Neural progenitor cell (in vitro differentiated cells): ENCODE measurements at regions not wholly inside any gene's neighbourhood (a gene's known extent, or its start where the extent isn't known, plus 50 kb on each side); places are given as distances from the start of the nearest gene placed in this dataset.

Experiments
- DNase-seq: peaks from one replicate; pipeline ENCODE4 v3.0.0-alpha.2; 2016; ENCODE audit warnings: low spot score
- H2AFZ ChIP-seq: fragments of 200-600 bp; sonication (generic); replicated peaks from 2 replicates; pipeline ENCODE4 v1.6.1; 2016; ENCODE audit warnings: antibody characterized with exemption
- H3F3A ChIP-seq: fragments of 200-600 bp; sonication (generic); 2 replicates; pipeline ENCODE4 v1.6.1; 2016; ENCODE audit warnings: antibody characterized with exemption, low read depth
- H3K27ac ChIP-seq: fragments of 200-600 bp; sonication (generic); 2 replicates; pipeline ENCODE4 v1.5.1; 2016; ENCODE audit warnings: mild to moderate bottlenecking
- H3K27me3 ChIP-seq: fragments of 200-600 bp; sonication (generic); 2 replicates; pipeline ENCODE4 v1.6.1; 2016; ENCODE audit warnings: mild to moderate bottlenecking, moderate library complexity
- H3K36me3 ChIP-seq: fragments of 200-600 bp; sonication (generic); 2 replicates; pipeline ENCODE4 v1.5.1; 2016
- H3K4me1 ChIP-seq: fragments of 200-600 bp; sonication (generic); 2 replicates; pipeline ENCODE4 v1.6.1; 2016; ENCODE audit warnings: mixed run types
- H3K4me2 ChIP-seq: fragments of 200-600 bp; sonication (generic); 2 replicates; pipeline ENCODE4 v1.6.1; 2016
- H3K4me3 ChIP-seq: fragments of 200-600 bp; sonication (generic); 2 replicates; pipeline ENCODE4 v1.5.1; 2016
- H3K79me2 ChIP-seq: fragments of 200-600 bp; sonication (generic); 2 replicates; pipeline ENCODE4 v1.6.1; 2016; ENCODE audit warnings: low read depth
- H3K9ac ChIP-seq: fragments of 200-600 bp; sonication (generic); 2 replicates; pipeline ENCODE4 v1.6.1; 2016
- H3K9me3 ChIP-seq: fragments of 200-600 bp; sonication (generic); 2 replicates; pipeline ENCODE4 v1.5.1; 2016; ENCODE audit warnings: low read depth
- H4K20me1 ChIP-seq: fragments of 200-600 bp; sonication (generic); 2 replicates; pipeline ENCODE4 v1.6.1; 2016; ENCODE audit warnings: low read depth
- H3K27ac Mint-ChIP-seq: 3 replicates; pipeline ENCODE4 v1.8.0; 2021; ENCODE audit warnings: mixed read lengths
- H3K27me3 Mint-ChIP-seq: 2 replicates; pipeline ENCODE4 v1.8.0; 2022; ENCODE audit warnings: low read depth, mild to moderate bottlenecking, inconsistent platforms, moderate library complexity, mixed read lengths; ENCODE audit not compliant: insufficient read depth
- H3K36me3 Mint-ChIP-seq: 3 replicates; pipeline ENCODE4 v1.8.0; 2021; ENCODE audit warnings: mixed read lengths
- H3K4me1 Mint-ChIP-seq: 3 replicates; pipeline ENCODE4 v1.8.0; 2021; ENCODE audit warnings: mixed read lengths
- H3K4me3 Mint-ChIP-seq: 3 replicates; pipeline ENCODE4 v1.8.0; 2021; ENCODE audit warnings: mild to moderate bottlenecking, moderate library complexity, mixed read lengths
- H3K9me3 Mint-ChIP-seq: 3 replicates; pipeline ENCODE4 v1.8.0; 2020; ENCODE audit warnings: mixed read lengths
- CTCF ChIP-seq: fragments of 200-600 bp; sonication (generic); IDR thresholded peaks from 2 replicates; pipeline ENCODE4 v1.5.1; 2017; ENCODE audit warnings: antibody characterized with exemption, mild to moderate bottlenecking
- EZH2 ChIP-seq: fragments of 200-600 bp; sonication (generic); IDR thresholded peaks from 2 replicates; pipeline ENCODE4 v1.6.1; 2017; ENCODE audit warnings: antibody characterized with exemption, mild to moderate bottlenecking, moderate library complexity
- EZH2phosphoT487 ChIP-seq: fragments of 200-600 bp; sonication (generic); IDR thresholded peaks from 2 replicates; pipeline ENCODE4 v1.6.1; 2017; ENCODE audit warnings: antibody characterized with exemption

- Mint-ChIP-seq H3K9me3 (no peaks in the 10 kb centered on the region), H3K4me3 (no peak overlapping the region), H3K27me3 (peaks cover 7% of the 10 kb centered on the region), H3K36me3 (no peaks in the 10 kb centered on the region), H3K4me1 (peaks cover 9% of the 10 kb centered on the region), H3K27ac (no peak overlapping the region)
- no peaks in the 10 kb centered on the region for H4K20me1 ChIP-seq
- H2AFZ ChIP-seq, result no peak overlapping the region
- H3K9ac ChIP-seq, result no peak overlapping the region
- no peak for DNase-seq
- H3K27ac ChIP-seq, result no peak overlapping the region
- no peaks in the 10 kb centered on the region for H3K4me1 ChIP-seq
- no peak overlapping the region for H3K4me2 ChIP-seq
- H3K79me2 ChIP-seq, result no peaks in the 10 kb centered on the region
- no peaks in the 10 kb centered on the region for H3K36me3 ChIP-seq
- no peaks in the 10 kb centered on the region for H3K9me3 ChIP-seq
- no peaks in the 10 kb centered on the region for H3F3A ChIP-seq
- H3K4me3 ChIP-seq, result no peak overlapping the region
- H3K27me3 ChIP-seq, result no peaks in the 10 kb centered on the region
- TF ChIP-seq EZH2phosphoT487 (no peak), CTCF (no peak), EZH2 (no peak)
Measured at GRCh38 chr14:56724013-56724412, 86.3 kb downstream of the OTX2 start.

GRCh38 chr14:56723418-56723817, 86.9 kb downstream of the OTX2 start:
- no peak for TF ChIP-seq CTCF
- TF ChIP-seq EZH2, result no peak
- no peak for TF ChIP-seq EZH2phosphoT487
- Mint-ChIP-seq H3K27ac (no peak overlapping the region), H3K4me3 (no peak overlapping the region), H3K4me1 (peaks cover 13% of the 10 kb centered on the region), H3K9me3 (no peaks in the 10 kb centered on the region), H3K27me3 (peaks cover 7% of the 10 kb centered on the region), H3K36me3 (no peaks in the 10 kb centered on the region)
- no peak for DNase-seq
- no peaks in the 10 kb centered on the region for H3K27me3 ChIP-seq
- peaks cover 4% of the 10 kb centered on the region for H3K4me1 ChIP-seq
- no peaks in the 10 kb centered on the region for H3F3A ChIP-seq
- H3K4me3 ChIP-seq, result no peak overlapping the region
- no peaks in the 10 kb centered on the region for H4K20me1 ChIP-seq
- H3K79me2 ChIP-seq, result no peaks in the 10 kb centered on the region
- H2AFZ ChIP-seq, result no peak overlapping the region
- H3K27ac ChIP-seq, result no peak overlapping the region
- H3K36me3 ChIP-seq, result no peaks in the 10 kb centered on the region
- H3K4me2 ChIP-seq, result no peak overlapping the region
- H3K9ac ChIP-seq, result no peak overlapping the region
- no peaks in the 10 kb centered on the region for H3K9me3 ChIP-seq

- Histone ChIP-seq H3K4me2 (no peak overlapping the region), H3K36me3 (no peaks in the 10 kb centered on the region), H4K20me1 (no peaks in the 10 kb centered on the region), H3K9me3 (no peaks in the 10 kb centered on the region), H2AFZ (no peak overlapping the region), H3K27me3 (no peaks in the 10 kb centered on the region), H3K27ac (no peak overlapping the region), H3K79me2 (no peaks in the 10 kb centered on the region), H3K4me1 (peaks cover 5% of the 10 kb centered on the region), H3K9ac (no peak overlapping the region), H3K4me3 (no peak overlapping the region), H3F3A (no peaks in the 10 kb centered on the region)
- H3K4me3 Mint-ChIP-seq, result no peak overlapping the region
- peaks cover 13% of the 10 kb centered on the region for H3K4me1 Mint-ChIP-seq
- TF ChIP-seq EZH2, result no peak
- TF ChIP-seq CTCF, result no peak
- TF ChIP-seq EZH2phosphoT487, result no peak
- no peaks in the 10 kb centered on the region for H3K36me3 Mint-ChIP-seq
- DNase-seq, result no peak
- no peaks in the 10 kb centered on the region for H3K9me3 Mint-ChIP-seq
- peaks cover 7% of the 10 kb centered on the region for H3K27me3 Mint-ChIP-seq
- H3K27ac Mint-ChIP-seq, result no peak overlapping the region
Measured at GRCh38 chr14:56720703-56721460, 89.4 kb downstream of the OTX2 start.
